ENCODE measurements at regions not wholly inside any gene's neighbourhood (a gene's known extent, or its start where the extent isn't known, plus 50 kb on each side); places are given as distances from the start of the nearest gene placed in this dataset.

- no peaks in the 10 kb centered on the region for H3K9me3 ChIP-seq (ENCODE audit: insufficient read depth, low read length)
- H2AFZ ChIP-seq (ENCODE audit: low read depth, low read length, severe bottlenecking): no peak overlapping the region
- H3K4me3 ChIP-seq (ENCODE audit: insufficient read depth, low read length, poor library complexity, severe bottlenecking): no peak overlapping the region
- no peak overlapping the region for H3K4me2 ChIP-seq (ENCODE audit: low read depth, low read length, poor library complexity, severe bottlenecking)
- H3K79me2 ChIP-seq (ENCODE audit: insufficient read depth, low read length): no peaks in the 10 kb centered on the region
- H4K20me1 ChIP-seq (ENCODE audit: low read depth, low read length): no peaks in the 10 kb centered on the region
- H3K27me3 ChIP-seq (ENCODE audit: low read length): no peaks in the 10 kb centered on the region
- no peaks in the 10 kb centered on the region for H3K36me3 ChIP-seq (ENCODE audit: low read length)
- no peak overlapping the region for H3K27ac ChIP-seq (ENCODE audit: low read depth, low read length)
- H3K9me2 ChIP-seq (replicated peaks; ENCODE audit: insufficient read depth, low read length): no peaks in the 10 kb centered on the region
- H3K9ac ChIP-seq (ENCODE audit: low read length): no peak overlapping the region
- TF ChIP-seq CTCF (IDR thresholded peaks at IDR 0.05; ENCODE audit: insufficient read depth, low read length, poor library complexity, severe bottlenecking) (no peak), EZH2phosphoT487 (conservative IDR thresholded peaks at IDR 0.05; ENCODE audit: low read length) (no peak)
- H3F3A ChIP-seq (ENCODE audit: insufficient read depth): no peaks in the 10 kb centered on the region
Measured at GRCh38 chr2:203797276-203797675, 70.3 kb upstream of the CTLA4 start.

- no peak for TF ChIP-seq CTCF (IDR thresholded peaks at IDR 0.05; ENCODE audit: insufficient read depth, low read length, poor library complexity, severe bottlenecking)
- no peak for TF ChIP-seq EZH2phosphoT487 (conservative IDR thresholded peaks at IDR 0.05; ENCODE audit: low read length)
- Histone ChIP-seq H3K9me3 (ENCODE audit: insufficient read depth, low read length) (no peaks in the 10 kb centered on the region), H4K20me1 (ENCODE audit: low read depth, low read length) (no peaks in the 10 kb centered on the region), H3F3A (ENCODE audit: insufficient read depth) (no peaks in the 10 kb centered on the region), H3K4me3 (ENCODE audit: insufficient read depth, low read length, poor library complexity, severe bottlenecking) (no peak overlapping the region), H3K27ac (ENCODE audit: low read depth, low read length) (no peak overlapping the region), H3K36me3 (ENCODE audit: low read length) (no peaks in the 10 kb centered on the region), H3K9me2 (replicated peaks; ENCODE audit: insufficient read depth, low read length) (no peaks in the 10 kb centered on the region), H2AFZ (ENCODE audit: low read depth, low read length, severe bottlenecking) (no peak overlapping the region), H3K27me3 (ENCODE audit: low read length) (no peaks in the 10 kb centered on the region), H3K4me2 (ENCODE audit: low read depth, low read length, poor library complexity, severe bottlenecking) (no peak overlapping the region), H3K79me2 (ENCODE audit: insufficient read depth, low read length) (no peaks in the 10 kb centered on the region), H3K9ac (ENCODE audit: low read length) (no peak overlapping the region)
Measured at GRCh38 chr2:203797712-203798111, 69.9 kb upstream of the CTLA4 start.

GRCh38 chr2:203798296-203799087 lies 69.1 kb upstream of the CTLA4 start:
- Histone ChIP-seq H2AFZ (ENCODE audit: low read depth, low read length, severe bottlenecking) (no peak overlapping the region), H3K9me3 (ENCODE audit: insufficient read depth, low read length) (no peaks in the 10 kb centered on the region), H3K4me2 (ENCODE audit: low read depth, low read length, poor library complexity, severe bottlenecking) (no peak overlapping the region), H3F3A (ENCODE audit: insufficient read depth) (no peaks in the 10 kb centered on the region), H3K27ac (ENCODE audit: low read depth, low read length) (no peak overlapping the region), H3K27me3 (ENCODE audit: low read length) (no peaks in the 10 kb centered on the region), H3K4me3 (ENCODE audit: insufficient read depth, low read length, poor library complexity, severe bottlenecking) (no peak overlapping the region), H3K36me3 (ENCODE audit: low read length) (no peaks in the 10 kb centered on the region), H3K9me2 (replicated peaks; ENCODE audit: insufficient read depth, low read length) (no peaks in the 10 kb centered on the region), H3K9ac (ENCODE audit: low read length) (no peak overlapping the region), H3K79me2 (ENCODE audit: insufficient read depth, low read length) (no peaks in the 10 kb centered on the region), H4K20me1 (ENCODE audit: low read depth, low read length) (no peaks in the 10 kb centered on the region)
- TF ChIP-seq EZH2phosphoT487 (conservative IDR thresholded peaks at IDR 0.05; ENCODE audit: low read length) (no peak), CTCF (IDR thresholded peaks at IDR 0.05; ENCODE audit: insufficient read depth, low read length, poor library complexity, severe bottlenecking) (no peak)

All from SU-DHL-6 (cell line).